SK-N-SH treated with all-trans-retinoic acid at 6 μM for 48 hours (cell line): ENCODE measurements at regions not wholly inside any gene's neighbourhood (a gene's known extent, or its start where the extent isn't known, plus 50 kb on each side); places are given as distances from the start of the nearest gene placed in this dataset.

Source experiments
- ARNTL ChIP-seq: fragments of 450-650 bp; formaldehyde crosslinking; IDR thresholded peaks from 2 replicates; pipeline ENCODE4 v1.5.0; 2020; ENCODE audit warnings: low read depth, mild to moderate bottlenecking, moderate library complexity, borderline replicate concordance
- PPARA ChIP-seq: fragments of 250-450 bp; sonication (Bioruptor Pico); IDR thresholded peaks from 2 replicates; pipeline ENCODE4 v1.5.0; 2020; ENCODE audit warnings: mild to moderate bottlenecking, borderline replicate concordance
- ZFP30 ChIP-seq: fragments of 450-650 bp; formaldehyde crosslinking; IDR thresholded peaks from 2 replicates; pipeline ENCODE4 v1.5.0; 2022; ENCODE audit warnings: mild to moderate bottlenecking, moderate library complexity
- TF ChIP-seq, protein P1 (sequence below): fragments of 250-450 bp; sonication (Bioruptor Pico); IDR thresholded peaks from 2 replicates; pipeline ENCODE4 v1.8.0; 2020; ENCODE audit warnings: mild to moderate bottlenecking, moderate library complexity, borderline replicate concordance

DNA sequence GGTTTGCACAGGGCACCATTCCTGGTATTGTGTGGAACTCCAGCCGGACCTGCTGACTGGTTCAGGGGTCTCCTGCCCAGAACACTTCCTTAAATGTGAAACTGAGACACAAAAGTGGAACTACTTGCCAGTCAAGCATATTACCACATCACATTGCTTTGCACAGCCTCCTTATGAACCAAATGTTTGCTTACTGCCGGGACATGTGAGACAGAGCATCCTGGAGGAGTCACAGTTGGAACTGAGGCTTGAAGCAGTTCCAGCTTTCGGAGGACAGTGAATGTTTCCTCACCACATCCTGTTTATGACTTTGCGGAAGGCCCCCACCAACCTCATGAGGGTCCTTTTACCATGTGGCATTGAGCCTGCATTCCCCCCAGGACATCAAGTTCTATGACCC lies 105.8 kb upstream of the ARHGAP42 start:
- no peak for TF ChIP-seq PPARA (CRISPR knock-in tag)
- TF ChIP-seq, protein P1, sequence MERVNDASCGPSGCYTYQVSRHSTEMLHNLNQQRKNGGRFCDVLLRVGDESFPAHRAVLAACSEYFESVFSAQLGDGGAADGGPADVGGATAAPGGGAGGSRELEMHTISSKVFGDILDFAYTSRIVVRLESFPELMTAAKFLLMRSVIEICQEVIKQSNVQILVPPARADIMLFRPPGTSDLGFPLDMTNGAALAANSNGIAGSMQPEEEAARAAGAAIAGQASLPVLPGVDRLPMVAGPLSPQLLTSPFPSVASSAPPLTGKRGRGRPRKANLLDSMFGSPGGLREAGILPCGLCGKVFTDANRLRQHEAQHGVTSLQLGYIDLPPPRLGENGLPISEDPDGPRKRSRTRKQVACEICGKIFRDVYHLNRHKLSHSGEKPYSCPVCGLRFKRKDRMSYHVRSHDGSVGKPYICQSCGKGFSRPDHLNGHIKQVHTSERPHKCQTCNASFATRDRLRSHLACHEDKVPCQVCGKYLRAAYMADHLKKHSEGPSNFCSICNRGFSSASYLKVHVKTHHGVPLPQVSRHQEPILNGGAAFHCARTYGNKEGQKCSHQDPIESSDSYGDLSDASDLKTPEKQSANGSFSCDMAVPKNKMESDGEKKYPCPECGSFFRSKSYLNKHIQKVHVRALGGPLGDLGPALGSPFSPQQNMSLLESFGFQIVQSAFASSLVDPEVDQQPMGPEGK: no peak
- TF ChIP-seq ZFP30: no peak
- no peak for TF ChIP-seq ARNTL (CRISPR knock-in tag)
